H1 (cell line): ENCODE measurements at regions not wholly inside any gene's neighbourhood (a gene's known extent, or its start where the extent isn't known, plus 50 kb on each side); places are given as distances from the start of the nearest gene placed in this dataset.

ENCODE experiments used
- EZH2 ChIP-seq: fragments of 200-600 bp; sonication (generic); IDR thresholded peaks from 2 replicates; pipeline ENCODE4 v1.7.1; 2012; ENCODE audit warnings: low read depth, mild to moderate bottlenecking, moderate library complexity, low read length, inconsistent platforms; ENCODE audit not compliant: severe bottlenecking
- JUND ChIP-seq: IDR thresholded peaks from 2 replicates; pipeline ENCODE4 v1.6.1; 2011; ENCODE audit warnings: mild to moderate bottlenecking, improper control_type of control experiment, low read length
- KDM5A ChIP-seq: fragments of 200-600 bp; IDR thresholded peaks from 2 replicates; pipeline ENCODE4 v1.7.1; 2012; ENCODE audit warnings: mild to moderate bottlenecking, low read length, inconsistent platforms, mixed read lengths
- POLR2A ChIP-seq, 2 experiments: IDR thresholded peaks; 1 replicate in 1 of 2; 2 replicates in 1 of 2; pipeline ENCODE4 v1.6.1; 2011; ENCODE audit warnings: low read depth in 2 of 2, low read length in 2 of 2, mild to moderate bottlenecking in 2 of 2; ENCODE audit errors: control extremely low read depth in 1 of 2
- POLR2AphosphoS5 ChIP-seq: IDR thresholded peaks from 2 replicates; pipeline ENCODE4 v1.6.1; 2011; ENCODE audit warnings: low read depth, low read length
- TAF1 ChIP-seq: IDR thresholded peaks from 2 replicates; pipeline ENCODE4 v1.6.1; 2011; ENCODE audit warnings: mild to moderate bottlenecking, low read depth, low read length
- YY1 ChIP-seq: IDR thresholded peaks from 2 replicates; pipeline ENCODE4 v1.6.1; 2011; ENCODE audit warnings: low read depth, mild to moderate bottlenecking, low read length
- TF ChIP-seq, protein P1 (sequence below), 3 experiments: IDR thresholded peaks; 1 replicate in 2 of 3; 2 replicates in 1 of 3; pipeline versions ENCODE4 v1.5.1 to v1.6.1; 2011; ENCODE audit warnings: low read length in 3 of 3, mild to moderate bottlenecking in 3 of 3, inconsistent platforms in 2 of 3, low read depth in 1 of 3, moderate library complexity in 1 of 3; ENCODE audit not compliant: insufficient read depth in 1 of 3; ENCODE audit errors: control extremely low read depth in 1 of 3
- TF ChIP-seq, protein P2 (sequence below): IDR thresholded peaks from 2 replicates; pipeline ENCODE4 v1.6.1; 2012; ENCODE audit warnings: inconsistent platforms

DNA sequence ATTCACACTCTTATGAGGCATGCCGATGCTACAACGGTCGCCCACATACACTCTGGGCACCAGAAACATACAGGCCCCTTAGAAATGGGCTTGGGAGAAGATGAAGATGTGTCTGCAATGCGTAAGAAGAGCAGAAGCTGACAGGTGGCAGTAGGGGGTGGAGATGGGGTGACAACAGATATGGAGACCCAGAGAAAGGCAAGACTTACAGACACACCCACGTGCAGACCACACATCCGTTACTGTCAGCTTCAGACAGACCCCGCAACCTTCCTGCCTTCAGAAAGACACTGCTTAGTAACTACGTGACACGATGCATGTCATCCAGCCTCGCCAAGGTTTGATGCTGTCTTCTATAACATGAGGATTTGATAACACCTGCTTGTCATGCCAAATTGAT is 89.5 kb downstream of the ZFP36L2 start:
- TF ChIP-seq, protein P1, sequence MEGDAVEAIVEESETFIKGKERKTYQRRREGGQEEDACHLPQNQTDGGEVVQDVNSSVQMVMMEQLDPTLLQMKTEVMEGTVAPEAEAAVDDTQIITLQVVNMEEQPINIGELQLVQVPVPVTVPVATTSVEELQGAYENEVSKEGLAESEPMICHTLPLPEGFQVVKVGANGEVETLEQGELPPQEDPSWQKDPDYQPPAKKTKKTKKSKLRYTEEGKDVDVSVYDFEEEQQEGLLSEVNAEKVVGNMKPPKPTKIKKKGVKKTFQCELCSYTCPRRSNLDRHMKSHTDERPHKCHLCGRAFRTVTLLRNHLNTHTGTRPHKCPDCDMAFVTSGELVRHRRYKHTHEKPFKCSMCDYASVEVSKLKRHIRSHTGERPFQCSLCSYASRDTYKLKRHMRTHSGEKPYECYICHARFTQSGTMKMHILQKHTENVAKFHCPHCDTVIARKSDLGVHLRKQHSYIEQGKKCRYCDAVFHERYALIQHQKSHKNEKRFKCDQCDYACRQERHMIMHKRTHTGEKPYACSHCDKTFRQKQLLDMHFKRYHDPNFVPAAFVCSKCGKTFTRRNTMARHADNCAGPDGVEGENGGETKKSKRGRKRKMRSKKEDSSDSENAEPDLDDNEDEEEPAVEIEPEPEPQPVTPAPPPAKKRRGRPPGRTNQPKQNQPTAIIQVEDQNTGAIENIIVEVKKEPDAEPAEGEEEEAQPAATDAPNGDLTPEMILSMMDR (IDR thresholded peaks at IDR 0.05; ENCODE audit: control extremely low read depth in 1 of 3, insufficient read depth in 1 of 3, low read depth in 1 of 3, low read length in 3 of 3), result no peak
- TF ChIP-seq POLR2A (IDR thresholded peaks at IDR 0.05; ENCODE audit: control extremely low read depth in 1 of 2, low read depth in 2 of 2, low read length in 2 of 2) (no peak), EZH2 (no peak), TAF1 (no peak), POLR2AphosphoS5 (no peak), KDM5A (no peak), YY1 (no peak), JUND (no peak)
- TF ChIP-seq, protein P2, sequence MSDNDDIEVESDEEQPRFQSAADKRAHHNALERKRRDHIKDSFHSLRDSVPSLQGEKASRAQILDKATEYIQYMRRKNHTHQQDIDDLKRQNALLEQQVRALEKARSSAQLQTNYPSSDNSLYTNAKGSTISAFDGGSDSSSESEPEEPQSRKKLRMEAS, result no peak
